ENCODE measurements at regions not wholly inside any gene's neighbourhood (a gene's known extent, or its start where the extent isn't known, plus 50 kb on each side); places are given as distances from the start of the nearest gene placed in this dataset.

GRCh38 chrX:143964549-143964948 is 80.7 kb downstream of the UBE2NL start:
- TF ChIP-seq POLR2A (IDR thresholded peaks at IDR 0.05; ENCODE audit: low read length) (no peak), EHMT2 (IDR thresholded peaks at IDR 0.05; ENCODE audit: low read depth) (no peak), NFE2L2 (conservative IDR thresholded peaks at IDR 0.05; ENCODE audit: low read length) (no peak)

Data from A549 (cell line).